ENCODE measurements at regions not wholly inside any gene's neighbourhood (a gene's known extent, or its start where the extent isn't known, plus 50 kb on each side); places are given as distances from the start of the nearest gene placed in this dataset.
"Not testable (repeated sequence)": the region's sequence is repeated elsewhere in the genome, so short reads cannot be mapped to it uniquely, and the experiment has no call there.

- no peak for FAIRE-seq
Observed at GRCh38 chr3:72092778-72093177, 307.8 kb upstream of the PROK2 start.

GRCh38 chr3:72088486-72089025 is 303.6 kb upstream of the PROK2 start:
- no peak for FAIRE-seq

GRCh38 chr3:72087420-72087819 is 302.5 kb upstream of the PROK2 start:
- no peak for FAIRE-seq

GRCh38 chr3:72086743-72087087 is 301.8 kb upstream of the PROK2 start:
- FAIRE-seq = no peak

GRCh38 chr3:72086042-72086742 is 301.2 kb upstream of the PROK2 start:
- no peak for FAIRE-seq

- FAIRE-seq = no peak
Observed at GRCh38 chr3:72085036-72085435, 300.1 kb upstream of the PROK2 start.

GRCh38 chr3:72082776-72083462 is 298.0 kb upstream of the PROK2 start:
- no peak for FAIRE-seq

GRCh38 chr3:72082186-72082715 is 297.3 kb upstream of the PROK2 start:
- FAIRE-seq = no peak

GRCh38 chr3:72081471-72082185 is 296.7 kb upstream of the PROK2 start:
- no peak for FAIRE-seq

- no peak for FAIRE-seq
Observed at GRCh38 chr3:72080800-72081199, 295.9 kb upstream of the PROK2 start.

- FAIRE-seq = no peak
Observed at GRCh38 chr3:72080095-72080494, 295.1 kb upstream of the PROK2 start.

GRCh38 chr3:72079369-72079872 is 294.5 kb upstream of the PROK2 start:
- no peak for FAIRE-seq

GRCh38 chr3:72078676-72079368 is 293.9 kb upstream of the PROK2 start:
- FAIRE-seq = no peak

GRCh38 chr3:72077473-72078259 is 292.7 kb upstream of the PROK2 start:
- no peak for FAIRE-seq

- FAIRE-seq = not testable (repeated sequence)
Observed at GRCh38 chr3:72075848-72076247, 290.9 kb upstream of the PROK2 start.

- no peak for FAIRE-seq
Observed at GRCh38 chr3:72071624-72072023, 286.7 kb upstream of the PROK2 start.

- no peak for FAIRE-seq
Observed at GRCh38 chr3:72070005-72070404, 285.1 kb upstream of the PROK2 start.

GRCh38 chr3:72069543-72069942 is 284.6 kb upstream of the PROK2 start:
- FAIRE-seq = no peak

- FAIRE-seq = no peak
Observed at GRCh38 chr3:72068621-72069020, 283.7 kb upstream of the PROK2 start.

- FAIRE-seq = no peak
Observed at GRCh38 chr3:72067721-72068120, 282.8 kb upstream of the PROK2 start.

- no peak for FAIRE-seq
Observed at GRCh38 chr3:72065872-72066641, 281.1 kb upstream of the PROK2 start.
